Suppressor macrophage (primary cell): ENCODE measurements at regions not wholly inside any gene's neighbourhood (a gene's known extent, or its start where the extent isn't known, plus 50 kb on each side); places are given as distances from the start of the nearest gene placed in this dataset.

Experiments used
- DNase-seq, 4 experiments: peaks; one replicate each; pipeline ENCODE4 v3.0.0-alpha.2; 2020 to 2022

GRCh38 chr3:148232389-148232788 lies 465.3 kb upstream of the AGTR1 start:
- DNase-seq = no peak

- DNase-seq = no peak
Measured at GRCh38 chr3:148233403-148233802, 464.3 kb upstream of the AGTR1 start.

- no peak for DNase-seq
Measured at GRCh38 chr3:148234536-148234935, 463.2 kb upstream of the AGTR1 start.

- no peak for DNase-seq
Measured at GRCh38 chr3:148235566-148235965, 462.1 kb upstream of the AGTR1 start.

- no peak for DNase-seq
Measured at GRCh38 chr3:148238421-148238821, 459.3 kb upstream of the AGTR1 start.

GRCh38 chr3:148240351-148240750 lies 457.4 kb upstream of the AGTR1 start:
- DNase-seq = no peak

- DNase-seq = no peak
Measured at GRCh38 chr3:148243609-148244008, 454.1 kb upstream of the AGTR1 start.

- no peak for DNase-seq
Measured at GRCh38 chr3:148246291-148246923, 451.3 kb upstream of the AGTR1 start.

GRCh38 chr3:148253713-148254112 lies 444.0 kb upstream of the AGTR1 start:
- DNase-seq = no peak

- no peak for DNase-seq
Measured at GRCh38 chr3:148254402-148254801, 443.3 kb upstream of the AGTR1 start.

- no peak for DNase-seq
Measured at GRCh38 chr3:148255981-148256969, 441.4 kb upstream of the AGTR1 start.

GRCh38 chr3:148262980-148263379 lies 434.7 kb upstream of the AGTR1 start:
- DNase-seq = no peak

- DNase-seq = no peak
Measured at GRCh38 chr3:148265841-148266240, 431.9 kb upstream of the AGTR1 start.

- no peak for DNase-seq
Measured at GRCh38 chr3:148266341-148266740, 431.4 kb upstream of the AGTR1 start.

- no peak for DNase-seq
Measured at GRCh38 chr3:148269816-148270215, 427.9 kb upstream of the AGTR1 start.

GRCh38 chr3:148280623-148281242 lies 417.0 kb upstream of the AGTR1 start:
- peak in 1 of 4 experiments; percentile 4 for DNase-seq

GRCh38 chr3:148289159-148289558 lies 408.5 kb upstream of the AGTR1 start:
- no peak for DNase-seq

GRCh38 chr3:148297013-148297412 lies 400.7 kb upstream of the AGTR1 start:
- no peak for DNase-seq

GRCh38 chr3:148307443-148307843 lies 390.3 kb upstream of the AGTR1 start:
- DNase-seq = no peak

- peak; percentile 56 to 77 (median 69) for DNase-seq
Measured at GRCh38 chr3:148309390-148310035, 388.2 kb upstream of the AGTR1 start.

GRCh38 chr3:148315756-148316155 lies 381.9 kb upstream of the AGTR1 start:
- DNase-seq = no peak

GRCh38 chr3:148318240-148318639 lies 379.5 kb upstream of the AGTR1 start:
- no peak for DNase-seq
